ENCODE measurements at regions not wholly inside any gene's neighbourhood (a gene's known extent, or its start where the extent isn't known, plus 50 kb on each side); places are given as distances from the start of the nearest gene placed in this dataset.

- no peak for ATAC-seq
Measured at GRCh38 chr13:76775088-76775740, 111.0 kb downstream of the KCTD12 start.

GRCh38 chr13:76773448-76774094 is 112.6 kb downstream of the KCTD12 start:
- intact Hi-C loops (cut with DNase I): no loop called here
- no peak for DNase-seq
- 64 to 69% methylated on average over 5 of the region's 5 CpGs for WGBS, 2 donors

More at GRCh38 chr13:76775088-76775740, 111.0 kb downstream of the KCTD12 start:
- H3K4me3 ChIP-seq: no peak overlapping the region
- H3K9me3 ChIP-seq: no peaks in the 10 kb centered on the region
- H3K36me3 ChIP-seq (replicated peaks in 1 of 2; ENCODE audit: insufficient read depth in 1 of 2, low read depth in 2 of 2): no peaks in the 10 kb centered on the region
- DNase-seq: no peak
- H3K27ac ChIP-seq: no peak overlapping the region
- H3K27me3 ChIP-seq: no peaks in the 10 kb centered on the region
- WGBS, 2 donors: 53 to 56% methylated on average over 3 of the region's 3 CpGs
- H3K4me1 ChIP-seq: no peaks in the 10 kb centered on the region
- TF ChIP-seq POLR2A (IDR thresholded peaks at IDR 0.05): no peak
- no peak for TF ChIP-seq CTCF (IDR thresholded peaks at IDR 0.05)
- intact Hi-C loops (cut with DNase I): no loop called here

GRCh38 chr13:76772241-76772640 is 114.0 kb downstream of the KCTD12 start:
- H3K36me3 ChIP-seq (replicated peaks in 1 of 2; ENCODE audit: insufficient read depth in 1 of 2, low read depth in 2 of 2): no peaks in the 10 kb centered on the region
- H3K9me3 ChIP-seq: no peaks in the 10 kb centered on the region
- H3K27ac ChIP-seq: no peak overlapping the region
- TF ChIP-seq POLR2A (IDR thresholded peaks at IDR 0.05) (no peak), CTCF (IDR thresholded peaks at IDR 0.05) (no peak)
- intact Hi-C loops (cut with DNase I): no loop called here
- 86 to 100% methylated on average over 1 of the region's 1 CpG for WGBS, 2 donors
- no peaks in the 10 kb centered on the region for H3K4me1 ChIP-seq
- H3K4me3 ChIP-seq: no peak overlapping the region
- ATAC-seq (no peak), DNase-seq (no peak)
- no peaks in the 10 kb centered on the region for H3K27me3 ChIP-seq

More at GRCh38 chr13:76773448-76774094, 112.6 kb downstream of the KCTD12 start:
- Histone ChIP-seq H3K27ac (no peak overlapping the region), H3K36me3 (replicated peaks in 1 of 2; ENCODE audit: insufficient read depth in 1 of 2, low read depth in 2 of 2) (no peaks in the 10 kb centered on the region), H3K9me3 (no peaks in the 10 kb centered on the region), H3K27me3 (no peaks in the 10 kb centered on the region), H3K4me1 (no peaks in the 10 kb centered on the region), H3K4me3 (no peak overlapping the region)
- no peak for ATAC-seq
- no peak for TF ChIP-seq POLR2A (IDR thresholded peaks at IDR 0.05)
- no peak for TF ChIP-seq CTCF (IDR thresholded peaks at IDR 0.05)

- no peak for ATAC-seq
- H3K9me3 ChIP-seq: no peaks in the 10 kb centered on the region
- TF ChIP-seq CTCF (IDR thresholded peaks at IDR 0.05): no peak
- TF ChIP-seq POLR2A (IDR thresholded peaks at IDR 0.05): no peak
- H3K27me3 ChIP-seq: no peaks in the 10 kb centered on the region
- H3K36me3 ChIP-seq (replicated peaks in 1 of 2; ENCODE audit: insufficient read depth in 1 of 2, low read depth in 2 of 2): no peaks in the 10 kb centered on the region
- intact Hi-C loops (cut with DNase I): no loop called here
- no peaks in the 10 kb centered on the region for H3K4me1 ChIP-seq
- H3K27ac ChIP-seq: no peak overlapping the region
- WGBS, 2 donors: 40 to 54% methylated on average over 4 of the region's 4 CpGs
- H3K4me3 ChIP-seq: no peak overlapping the region
- DNase-seq: no peak
Measured at GRCh38 chr13:76769271-76769791, 116.9 kb downstream of the KCTD12 start.

Data from body of pancreas (tissue), 4 donors.